B cell (primary cell): ENCODE measurements at regions not wholly inside any gene's neighbourhood (a gene's known extent, or its start where the extent isn't known, plus 50 kb on each side); places are given as distances from the start of the nearest gene placed in this dataset.
"Not testable (repeated sequence)": the region's sequence is repeated elsewhere in the genome, so short reads cannot be mapped to it uniquely, and the experiment has no call there.

Experiments used
- ATAC-seq: fragments of 200-7000 bp; cut with Tn5 transposase; one replicate; pipeline ENCODE4 v1.10.0; 2021; ENCODE audit warnings: low read depth, mild to moderate bottlenecking, moderate number of reproducible peaks, moderate library complexity
- CTCF ChIA-PET: fragments of 350-600 bp; sonication (Branson Sonifier 250); formaldehyde crosslinking; loops from one replicate; lab custom pipeline; 2021; ENCODE audit warnings: antibody characterized with exemption, inconsistent platforms; lab: Charles Lee
- POLR2A ChIA-PET: fragments of 350-600 bp; sonication (Branson Sonifier 250); formaldehyde crosslinking; loops from one replicate; lab custom pipeline; 2021; ENCODE audit warnings: antibody characterized with exemption; lab: Charles Lee
- DNase-seq: peaks from one replicate; pipeline ENCODE4 v3.0.0; 2013
- H2AFZ ChIP-seq: 2 replicates; pipeline ENCODE4 v1.6.1; 2012; ENCODE audit warnings: mild to moderate bottlenecking, low read depth, low read length; ENCODE audit not compliant: insufficient read depth, poor library complexity, severe bottlenecking
- H3K27ac ChIP-seq, 2 donors: 1 replicate in 1 of 2; 2 replicates in 1 of 2; pipeline ENCODE4 v1.5.1; 2012 to 2013; ENCODE audit warnings: low read length in 2 of 2, mild to moderate bottlenecking in 2 of 2, moderate library complexity in 1 of 2
- H3K27me3 ChIP-seq, 4 experiments: fragments of 200-600 bp in 1 of 4; sonication (generic) in 1 of 4; replicated peaks in 1 of 4; 1 replicate in 2 of 4; 2 replicates in 2 of 4; pipeline versions ENCODE4 v1.6.1 to v1.7.0; 2013 to 2016; ENCODE audit warnings: low read length in 3 of 4, mild to moderate bottlenecking in 2 of 4, mixed read lengths in 1 of 4, moderate library complexity in 1 of 4; ENCODE audit not compliant: insufficient read depth in 4 of 4, control insufficient read depth in 3 of 4; ENCODE audit errors: control extremely low read depth in 1 of 4
- H3K36me3 ChIP-seq, 2 experiments: replicated peaks in 1 of 2; 1 replicate in 1 of 2; 2 replicates in 1 of 2; pipeline versions ENCODE4 v1.6.1 to v1.7.1; 2013; ENCODE audit warnings: low read length in 1 of 2; ENCODE audit not compliant: insufficient read depth in 2 of 2, control insufficient read depth in 1 of 2; ENCODE audit errors: control extremely low read depth in 1 of 2, extremely low read depth in 1 of 2
- H3K4me1 ChIP-seq, 2 donors: fragments of 200-600 bp in 1 of 2; sonication (generic) in 1 of 2; 1 replicate in 1 of 2; 2 replicates in 1 of 2; pipeline versions ENCODE4 v1.5.1 to v1.6.1; 2013 to 2017; ENCODE audit warnings: low read length in 2 of 2; ENCODE audit not compliant: control insufficient read depth in 2 of 2, insufficient read depth in 2 of 2
- H3K4me2 ChIP-seq: replicated peaks from 2 replicates; pipeline ENCODE3; 2012; ENCODE audit warnings: mild to moderate bottlenecking, low read depth, low read length; ENCODE audit not compliant: poor library complexity, severe bottlenecking
- H3K4me3 ChIP-seq, 5 experiments: fragments of 200-600 bp in 1 of 5; sonication (generic) in 1 of 5; 1 replicate in 3 of 5; 2 replicates in 2 of 5; pipeline versions ENCODE4 v1.5.1 to v1.7.0; 2011 to 2016; ENCODE audit warnings: low read length in 4 of 5, mild to moderate bottlenecking in 4 of 5, low read depth in 2 of 5, control low read depth in 1 of 5, moderate library complexity in 1 of 5; ENCODE audit not compliant: insufficient read depth in 1 of 5; ENCODE audit errors: control extremely low read depth in 1 of 5, extremely low read depth in 1 of 5
- H3K79me2 ChIP-seq: fragments of 200-600 bp; sonication (generic); one replicate; pipeline ENCODE4 v1.6.0; 2016; ENCODE audit warnings: low read length; ENCODE audit not compliant: control insufficient read depth, insufficient read depth
- H3K9ac ChIP-seq: fragments of 200-600 bp; sonication (generic); 2 replicates; pipeline ENCODE4 v1.6.1; 2017; ENCODE audit warnings: mild to moderate bottlenecking, low read length, moderate library complexity
- H3K9me3 ChIP-seq, 3 donors: one replicate each; pipeline versions ENCODE4 v1.6.1 to v1.7.1; 2013; ENCODE audit warnings: low read length in 2 of 3; ENCODE audit not compliant: control insufficient read depth in 2 of 3, insufficient read depth in 1 of 3; ENCODE audit errors: control extremely low read depth in 1 of 3
- H4K20me1 ChIP-seq: 2 replicates; pipeline ENCODE4 v1.6.0; 2012; ENCODE audit warnings: mild to moderate bottlenecking, low read length; ENCODE audit not compliant: insufficient read depth, control insufficient read depth, poor library complexity, severe bottlenecking
- H3K27ac Mint-ChIP-seq: one replicate; pipeline ENCODE4 v1.8.0; 2021; ENCODE audit warnings: mixed read lengths
- H3K27me3 Mint-ChIP-seq: one replicate; pipeline ENCODE4 v1.8.0; 2021; ENCODE audit warnings: mixed read lengths
- H3K4me1 Mint-ChIP-seq: one replicate; pipeline ENCODE4 v1.8.0; 2021; ENCODE audit warnings: mixed read lengths
- H3K4me3 Mint-ChIP-seq: one replicate; pipeline ENCODE4 v1.8.0; 2021; ENCODE audit warnings: mixed read lengths
- H3K9me3 Mint-ChIP-seq: one replicate; pipeline ENCODE4 v1.8.0; 2022; ENCODE audit warnings: mixed read lengths; ENCODE audit not compliant: insufficient read depth
- EZH2 ChIP-seq: IDR thresholded peaks from 2 replicates; pipeline ENCODE4 v1.6.1; 2012; ENCODE audit warnings: borderline replicate concordance, low read depth, mild to moderate bottlenecking, moderate library complexity, low read length; ENCODE audit not compliant: insufficient read depth, poor library complexity, severe bottlenecking
- WGBS: methylation state at CpG from one replicate; pipeline ENCODE4 v1.1.5; 2013; ENCODE audit warnings: missing lambda C conversion rate; ENCODE audit not compliant: insufficient coverage; 5-methylcytosine and 5-hydroxymethylcytosine counted together
- intact Hi-C: fragments of 100-400 bp; cut with micrococcal nuclease; formaldehyde crosslinking; loops from one replicate; pipeline ENCODE4 v1.10.0; 2022
- TF ChIP-seq, protein P1 (sequence below): fragments of 200-600 bp; IDR thresholded peaks from one replicate; pipeline ENCODE4 v1.8.0; 2022; ENCODE audit warnings: antibody characterized with exemption, mild to moderate bottlenecking

DNA sequence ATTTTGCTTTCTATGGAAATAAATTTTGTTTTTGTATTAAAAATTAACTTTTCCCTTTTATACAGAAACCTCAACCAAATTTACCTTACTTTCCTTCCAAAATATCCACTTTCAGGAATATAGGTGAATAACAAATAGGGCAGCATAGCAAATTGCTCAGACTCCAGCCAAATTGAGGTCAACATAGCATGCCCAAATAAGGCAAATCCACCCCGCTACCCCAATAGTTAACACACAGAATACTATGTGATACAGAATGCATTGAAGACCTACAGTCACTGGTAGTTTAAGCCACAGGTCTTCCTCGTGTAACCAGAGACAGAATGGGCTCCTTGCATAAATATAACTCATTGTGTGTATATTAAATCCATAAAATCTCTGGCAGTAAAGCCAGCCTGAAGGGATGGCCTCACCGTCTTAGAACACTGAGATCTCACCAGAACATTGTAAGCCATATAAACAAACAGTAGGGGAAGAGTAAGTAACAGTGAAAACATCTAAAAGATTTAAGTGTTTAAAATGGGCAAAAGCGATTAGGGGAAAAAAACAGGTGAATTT lies 72.2 kb downstream of the PMAIP1 start:
- POLR2A ChIA-PET, result no interaction called here
- no peak for ATAC-seq
- no peak overlapping the region for H3K27ac ChIP-seq
- Mint-ChIP-seq H3K27ac (no peak overlapping the region), H3K4me1 (peaks cover 12% of the 10 kb centered on the region), H3K4me3 (no peak overlapping the region), H3K27me3 (peaks cover 20% of the 10 kb centered on the region), H3K9me3 (no peaks in the 10 kb centered on the region)
- H3K9me3 ChIP-seq, result no peaks in the 10 kb centered on the region
- no peaks in the 10 kb centered on the region for H3K79me2 ChIP-seq
- no CpG with 5 or more reads among the region's 4 CpGs for WGBS
- H3K9ac ChIP-seq, result no peak overlapping the region
- CTCF ChIA-PET, result interaction anchor here (1.2 to 2.0 kb wide), 2 partner anchors 9 to 23 kb away, joined by 3 to 5 read pairs; no protein-coding TSS in a partner anchor
- no peak for DNase-seq
- H3K4me2 ChIP-seq, result no peak overlapping the region
- intact Hi-C loops, result no loop called here
- no peak overlapping the region for H3K4me3 ChIP-seq
- no peaks in the 10 kb centered on the region for H4K20me1 ChIP-seq
- TF ChIP-seq, protein P1, sequence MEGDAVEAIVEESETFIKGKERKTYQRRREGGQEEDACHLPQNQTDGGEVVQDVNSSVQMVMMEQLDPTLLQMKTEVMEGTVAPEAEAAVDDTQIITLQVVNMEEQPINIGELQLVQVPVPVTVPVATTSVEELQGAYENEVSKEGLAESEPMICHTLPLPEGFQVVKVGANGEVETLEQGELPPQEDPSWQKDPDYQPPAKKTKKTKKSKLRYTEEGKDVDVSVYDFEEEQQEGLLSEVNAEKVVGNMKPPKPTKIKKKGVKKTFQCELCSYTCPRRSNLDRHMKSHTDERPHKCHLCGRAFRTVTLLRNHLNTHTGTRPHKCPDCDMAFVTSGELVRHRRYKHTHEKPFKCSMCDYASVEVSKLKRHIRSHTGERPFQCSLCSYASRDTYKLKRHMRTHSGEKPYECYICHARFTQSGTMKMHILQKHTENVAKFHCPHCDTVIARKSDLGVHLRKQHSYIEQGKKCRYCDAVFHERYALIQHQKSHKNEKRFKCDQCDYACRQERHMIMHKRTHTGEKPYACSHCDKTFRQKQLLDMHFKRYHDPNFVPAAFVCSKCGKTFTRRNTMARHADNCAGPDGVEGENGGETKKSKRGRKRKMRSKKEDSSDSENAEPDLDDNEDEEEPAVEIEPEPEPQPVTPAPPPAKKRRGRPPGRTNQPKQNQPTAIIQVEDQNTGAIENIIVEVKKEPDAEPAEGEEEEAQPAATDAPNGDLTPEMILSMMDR, result no peak
- TF ChIP-seq EZH2, result no peak
- no peaks in the 10 kb centered on the region for H3K36me3 ChIP-seq
- peaks cover 0 to 8% (median 4%) of the 10 kb centered on the region in 4 experiments for H3K27me3 ChIP-seq
- peaks cover 0 to 3% of the 10 kb centered on the region in 2 donors for H3K4me1 ChIP-seq
- peak overlapping the region; percentile 2 for H2AFZ ChIP-seq

DNA sequence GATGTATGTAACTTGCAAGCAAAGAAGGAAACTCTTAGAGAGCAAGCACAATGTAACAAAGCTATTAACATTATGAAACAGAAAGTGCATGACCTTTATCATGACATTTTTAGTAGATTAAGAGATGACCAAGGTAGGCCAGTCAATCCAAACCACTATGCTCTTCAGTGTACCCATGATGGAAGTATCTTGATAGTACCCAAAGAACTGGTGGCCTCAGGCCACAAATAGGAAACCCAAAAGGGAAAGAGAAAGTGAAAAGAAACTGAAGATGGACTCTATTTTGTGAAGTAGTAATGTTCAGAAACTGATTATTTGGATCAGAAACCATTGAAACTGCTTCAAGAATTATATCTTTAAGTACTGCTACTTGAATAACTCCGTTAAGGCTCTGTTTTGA lies 71.3 kb downstream of the PMAIP1 start:
- intact Hi-C loops, H3K36me3 ChIP-seq, H3K9ac ChIP-seq, DNase-seq, POLR2A ChIA-PET, H3K27ac ChIP-seq, H3K27ac Mint-ChIP-seq, H3K4me3 ChIP-seq, H3K27me3 ChIP-seq, H3K4me3 Mint-ChIP-seq, H4K20me1 ChIP-seq, H3K4me2 ChIP-seq, H3K79me2 ChIP-seq, H3K9me3 Mint-ChIP-seq, H3K9me3 ChIP-seq, H3K4me1 ChIP-seq: not testable (repeated sequence)
- ATAC-seq, result peak; percentile 17
- Mint-ChIP-seq H3K4me1 (peaks cover 12% of the 10 kb centered on the region), H3K27me3 (peaks cover 21% of the 10 kb centered on the region)
- WGBS, result no CpG with 5 or more reads among the region's 1 CpG
- H2AFZ ChIP-seq, result peak overlapping the region; percentile 43
- CTCF ChIA-PET, result interaction anchor here (1.1 to 2.0 kb wide), 4 partner anchors 8 to 134 kb away, joined by 3 to 5 read pairs (median 4); no protein-coding TSS in a partner anchor

DNA sequence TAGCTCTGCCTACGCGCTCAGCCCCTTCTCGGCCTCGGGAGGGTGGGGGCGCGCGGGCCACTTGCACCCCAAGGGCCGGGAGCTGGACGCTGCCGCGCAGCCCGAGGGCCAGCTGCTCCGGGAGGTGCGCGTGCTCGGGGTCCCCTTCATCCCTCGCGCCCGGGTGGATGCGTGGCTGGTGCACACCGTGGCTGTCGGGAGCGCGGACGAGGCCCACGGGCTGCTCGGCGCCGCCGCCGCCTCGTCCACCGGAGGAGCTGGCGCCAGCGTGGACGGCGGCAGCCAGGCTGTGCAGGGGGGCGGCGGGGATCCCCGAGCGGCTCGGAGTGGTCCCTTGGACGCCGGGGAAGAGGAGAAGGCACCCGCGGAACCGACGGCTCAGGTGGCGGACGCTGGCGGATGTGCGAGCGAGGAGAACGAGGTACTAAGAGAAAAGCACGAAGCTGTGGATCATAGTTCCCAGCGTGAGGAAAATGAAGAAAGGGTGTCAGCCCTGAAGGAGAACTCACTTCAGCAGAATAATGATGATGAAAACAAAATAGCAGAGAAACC lies 69.8 kb downstream of the PMAIP1 start:
- ChIA-PET CTCF (interaction anchor here (1.0 to 3.4 kb wide), 3 partner anchors 19 to 69 kb away, joined by 3 to 20 read pairs (median 4); no protein-coding TSS in a partner anchor), POLR2A (interaction anchor here (0.6 kb wide), 1 partner anchor 49 kb away, joined by 4 read pairs; no protein-coding TSS in a partner anchor)
- H3K9ac ChIP-seq, H3K4me3 ChIP-seq, intact Hi-C loops, H3K9me3 Mint-ChIP-seq, H3K79me2 ChIP-seq, DNase-seq, ATAC-seq, H3K27me3 ChIP-seq, H3K9me3 ChIP-seq, H3K4me1 ChIP-seq, H3K27ac ChIP-seq, H3K27ac Mint-ChIP-seq, H3K36me3 ChIP-seq, H4K20me1 ChIP-seq: not testable (repeated sequence)
- WGBS, result 63% methylated on average over 50 of the region's 56 CpGs
- Histone ChIP-seq H3K4me2 (peak overlapping the region; percentile 25), H2AFZ (peak overlapping the region; percentile 37)
- H3K27me3 Mint-ChIP-seq, result peaks cover 21% of the 10 kb centered on the region
- peaks cover 12% of the 10 kb centered on the region for H3K4me1 Mint-ChIP-seq
- H3K4me3 Mint-ChIP-seq, result peak overlapping the region; percentile 18
